ENCODE measurements at regions not wholly inside any gene's neighbourhood (a gene's known extent, or its start where the extent isn't known, plus 50 kb on each side); places are given as distances from the start of the nearest gene placed in this dataset.

- H3K36me3 Mint-ChIP-seq (ENCODE audit: unreplicated experiment) = no peaks in the 10 kb centered on the region
- no peak for TF ChIP-seq CTCF (IDR thresholded peaks at IDR 0.05; ENCODE audit: partially characterized antibody, unreplicated experiment)
- peaks cover 13% of the 10 kb centered on the region for H3K9me3 Mint-ChIP-seq (ENCODE audit: unreplicated experiment)
- H3K4me3 Mint-ChIP-seq (ENCODE audit: unreplicated experiment) = no peak overlapping the region
- no peak overlapping the region for H3K27ac Mint-ChIP-seq (ENCODE audit: unreplicated experiment)
- peaks cover 24% of the 10 kb centered on the region for H3K4me1 Mint-ChIP-seq (ENCODE audit: low read depth, unreplicated experiment)
- peaks cover 11% of the 10 kb centered on the region for H3K27me3 Mint-ChIP-seq (ENCODE audit: unreplicated experiment)
- no peak for DNase-seq
These were observed 160.3 kb downstream of the COPRS start for GRCh38 chr17:31698751-31699150.

GRCh38 chr17:31697838-31698237, 161.2 kb downstream of the COPRS start:
- peaks cover 11% of the 10 kb centered on the region for H3K27me3 Mint-ChIP-seq (ENCODE audit: unreplicated experiment)
- H3K36me3 Mint-ChIP-seq (ENCODE audit: unreplicated experiment) = no peaks in the 10 kb centered on the region
- TF ChIP-seq CTCF (IDR thresholded peaks at IDR 0.05; ENCODE audit: partially characterized antibody, unreplicated experiment) = no peak
- H3K9me3 Mint-ChIP-seq (ENCODE audit: unreplicated experiment) = peaks cover 13% of the 10 kb centered on the region
- peak overlapping the region; percentile 34 for H3K27ac Mint-ChIP-seq (ENCODE audit: unreplicated experiment)
- H3K4me1 Mint-ChIP-seq (ENCODE audit: low read depth, unreplicated experiment) = peaks cover 24% of the 10 kb centered on the region
- DNase-seq = no peak
- no peak overlapping the region for H3K4me3 Mint-ChIP-seq (ENCODE audit: unreplicated experiment)

- Mint-ChIP-seq H3K4me1 (ENCODE audit: low read depth, unreplicated experiment) (peaks cover 30% of the 10 kb centered on the region), H3K9me3 (ENCODE audit: unreplicated experiment) (peaks cover 13% of the 10 kb centered on the region), H3K36me3 (ENCODE audit: unreplicated experiment) (no peaks in the 10 kb centered on the region), H3K27me3 (ENCODE audit: unreplicated experiment) (peaks cover 11% of the 10 kb centered on the region), H3K4me3 (ENCODE audit: unreplicated experiment) (peak overlapping the region; percentile 69), H3K27ac (ENCODE audit: unreplicated experiment) (peak overlapping the region; percentile 62)
- DNase-seq = no peak
- TF ChIP-seq CTCF (IDR thresholded peaks at IDR 0.05; ENCODE audit: partially characterized antibody, unreplicated experiment) = no peak
These were observed 162.2 kb downstream of the COPRS start for GRCh38 chr17:31696703-31697325.

GRCh38 chr17:31696184-31696602, 162.9 kb downstream of the COPRS start:
- H3K4me3 Mint-ChIP-seq (ENCODE audit: unreplicated experiment) = peak overlapping the region; percentile 69
- no peaks in the 10 kb centered on the region for H3K36me3 Mint-ChIP-seq (ENCODE audit: unreplicated experiment)
- peak; percentile 81 for DNase-seq
- peak overlapping the region; percentile 52 for H3K27ac Mint-ChIP-seq (ENCODE audit: unreplicated experiment)
- H3K27me3 Mint-ChIP-seq (ENCODE audit: unreplicated experiment) = peaks cover 11% of the 10 kb centered on the region
- TF ChIP-seq CTCF (IDR thresholded peaks at IDR 0.05; ENCODE audit: partially characterized antibody, unreplicated experiment) = peak; percentile 40
- H3K4me1 Mint-ChIP-seq (ENCODE audit: low read depth, unreplicated experiment) = peaks cover 30% of the 10 kb centered on the region
- H3K9me3 Mint-ChIP-seq (ENCODE audit: unreplicated experiment) = peaks cover 13% of the 10 kb centered on the region

GRCh38 chr17:31695456-31696090, 163.5 kb downstream of the COPRS start:
- Mint-ChIP-seq H3K4me3 (ENCODE audit: unreplicated experiment) (peak overlapping the region; percentile 60), H3K9me3 (ENCODE audit: unreplicated experiment) (peaks cover 13% of the 10 kb centered on the region), H3K27ac (ENCODE audit: unreplicated experiment) (peak overlapping the region; percentile 37)

More at GRCh38 chr17:31695456-31696090, 163.5 kb downstream of the COPRS start:
- Mint-ChIP-seq H3K4me1 (ENCODE audit: low read depth, unreplicated experiment) (peaks cover 30% of the 10 kb centered on the region), H3K36me3 (ENCODE audit: unreplicated experiment) (no peaks in the 10 kb centered on the region), H3K27me3 (ENCODE audit: unreplicated experiment) (peaks cover 11% of the 10 kb centered on the region)
- TF ChIP-seq CTCF (IDR thresholded peaks at IDR 0.05; ENCODE audit: partially characterized antibody, unreplicated experiment) = no peak
- DNase-seq = no peak

All from glutamatergic neuron (in vitro differentiated cells).